Stimulated activated CD8-positive, alpha-beta memory T cell treated with anti-CD3 and anti-CD28 coated beads, Interleukin-15, amount 100 ng/mL, for 24 hours (primary cell): ENCODE measurements at regions not wholly inside any gene's neighbourhood (a gene's known extent, or its start where the extent isn't known, plus 50 kb on each side); places are given as distances from the start of the nearest gene placed in this dataset.
"Not testable (repeated sequence)": the region's sequence is repeated elsewhere in the genome, so short reads cannot be mapped to it uniquely, and the experiment has no call there.

Experiments used
- DNase-seq: peaks from one replicate; pipeline ENCODE4 v3.0.0-alpha.2; 2020; ENCODE audit warnings: low read depth

DNA sequence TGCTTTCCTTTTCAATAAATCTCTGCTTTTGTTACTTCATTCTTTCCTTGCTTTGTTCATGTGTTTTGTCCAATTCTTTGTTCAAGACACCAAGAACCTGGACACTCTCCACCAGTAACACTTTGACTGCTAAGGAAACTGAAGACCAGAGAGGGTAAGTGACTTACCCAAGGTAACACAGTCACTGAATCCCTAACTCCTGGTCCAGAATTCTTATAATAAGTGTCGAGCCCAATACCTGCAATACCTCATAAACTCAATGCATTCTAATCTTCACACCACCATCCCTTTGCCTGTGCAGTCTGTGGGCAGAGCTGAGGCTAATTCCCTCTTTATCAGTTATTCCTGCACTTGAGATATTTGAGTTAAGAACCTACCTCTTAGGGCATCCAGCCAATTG is 237.8 kb downstream of the UACA start:
- no peak for DNase-seq

DNA sequence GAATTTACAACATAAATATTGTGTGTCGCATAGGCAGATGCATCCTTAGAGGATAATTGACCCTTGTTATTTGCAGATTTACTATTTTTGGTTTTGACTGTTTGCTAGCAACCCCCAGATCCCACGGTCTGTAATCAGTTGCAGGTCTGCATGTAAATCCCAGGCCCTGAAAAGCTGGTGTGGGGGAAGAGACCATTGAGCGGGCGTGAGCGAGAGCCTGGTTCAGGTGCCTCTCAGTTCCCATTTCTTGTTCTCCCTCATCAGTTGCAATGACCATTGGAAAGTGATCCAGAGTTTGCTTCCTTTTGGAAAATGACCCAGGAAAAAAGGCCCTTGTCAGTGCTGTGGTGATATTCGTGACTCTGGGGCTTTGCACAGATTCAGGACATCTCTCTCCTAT is 238.9 kb downstream of the UACA start:
- no peak for DNase-seq

DNA sequence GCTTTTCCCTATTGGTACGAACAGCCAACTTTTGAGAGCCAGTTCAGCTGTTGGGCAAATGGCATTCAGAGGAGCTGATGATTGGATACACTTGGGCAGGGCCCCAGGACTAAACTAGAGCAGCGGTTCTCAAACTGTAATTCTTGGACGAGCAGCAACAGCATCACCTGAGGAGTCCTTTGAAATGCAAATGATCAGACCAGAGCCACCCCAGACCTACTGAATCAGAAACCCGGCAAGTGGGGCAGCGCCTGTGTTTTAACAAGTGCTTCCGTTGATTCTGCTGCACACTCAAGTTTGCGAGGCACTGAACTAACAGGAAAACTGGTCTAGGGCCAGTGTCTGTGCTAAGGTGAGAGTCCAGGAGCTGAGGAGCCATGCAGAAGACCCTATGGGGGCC is 239.7 kb downstream of the UACA start:
- DNase-seq: no peak

DNA sequence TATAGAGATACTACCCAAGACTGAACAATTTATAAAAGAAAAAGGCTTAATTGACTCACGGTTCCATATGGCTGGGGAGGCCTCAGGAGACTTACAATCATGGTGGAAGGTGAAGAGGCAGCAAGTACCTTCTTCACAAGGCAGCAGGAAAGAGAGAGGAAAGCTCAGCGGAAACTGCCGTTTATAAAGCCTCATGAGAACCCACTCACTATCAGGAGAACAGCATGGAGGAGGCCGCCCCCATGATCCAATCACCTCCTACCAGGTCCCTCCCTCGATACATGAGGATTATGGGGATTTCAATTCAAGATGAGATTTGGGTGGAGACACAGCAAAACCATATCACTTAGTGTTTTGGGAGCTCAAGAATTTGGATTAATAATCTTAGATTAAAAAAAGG is 240.2 kb downstream of the UACA start:
- DNase-seq: no peak

DNA sequence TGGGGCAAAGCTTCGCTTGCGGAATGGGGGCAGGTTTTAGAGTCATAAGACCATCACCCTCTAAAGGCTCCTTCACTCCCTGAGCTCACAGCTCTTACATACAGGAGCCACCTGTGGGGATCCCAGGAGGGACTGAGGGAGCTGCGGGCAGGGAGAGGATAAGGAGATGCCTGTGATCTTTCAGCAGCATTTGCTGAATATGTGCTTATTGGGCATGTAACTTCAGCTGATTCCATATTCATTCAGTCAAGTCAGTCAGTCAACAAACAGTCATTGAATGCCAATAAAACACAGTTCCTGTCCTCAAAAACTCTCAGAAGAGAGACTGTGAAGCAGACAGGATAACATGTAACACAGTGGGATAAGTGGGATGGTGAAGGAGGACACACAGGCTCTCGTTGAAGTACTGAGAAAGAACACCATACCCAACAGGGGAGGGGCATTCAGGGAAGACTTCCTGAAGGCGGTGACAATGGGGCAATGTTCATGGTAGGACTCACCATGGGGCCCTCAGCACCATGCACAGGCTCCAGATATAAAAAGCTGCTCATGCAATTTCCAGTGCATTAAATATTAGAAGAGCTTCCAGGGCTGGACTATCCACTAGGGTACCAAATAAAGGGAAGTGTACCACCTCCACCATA is 240.9 kb downstream of the UACA start:
- no peak for DNase-seq

DNA sequence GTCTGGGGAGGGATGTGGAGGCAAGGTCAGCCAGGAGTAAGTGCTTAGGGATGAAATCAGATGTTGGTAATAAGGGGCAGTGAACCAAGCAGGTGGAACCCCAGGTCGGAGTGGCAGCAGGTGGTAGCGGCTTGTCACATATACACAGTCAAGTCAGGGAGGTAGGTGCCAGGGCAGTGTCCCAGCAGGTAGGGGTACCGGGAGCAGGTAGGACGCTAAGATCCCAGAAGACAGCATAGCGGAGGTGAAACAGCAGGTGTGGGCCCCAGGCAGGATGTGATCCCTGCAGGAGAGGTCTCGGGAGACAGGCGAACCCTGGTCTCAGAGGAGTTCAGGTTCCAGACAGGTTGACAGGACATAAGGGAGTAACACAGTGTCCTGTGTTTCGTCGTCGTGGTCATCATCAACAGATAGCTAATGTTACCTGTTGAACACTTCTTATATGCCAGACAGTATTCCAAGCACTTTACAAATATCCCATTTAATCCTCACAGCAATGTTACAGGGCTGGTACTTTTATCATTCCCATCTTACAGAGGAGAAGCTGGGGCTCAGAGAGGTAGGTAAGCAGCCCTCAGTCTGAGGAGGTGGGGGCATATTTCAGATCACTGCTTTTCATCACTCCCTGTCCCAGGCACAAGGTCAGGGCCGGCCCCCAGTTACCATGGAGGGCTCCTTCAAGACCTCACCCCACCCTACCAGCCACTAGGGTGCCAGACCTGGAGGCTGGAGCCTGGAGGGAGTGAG is 241.6 kb downstream of the UACA start:
- no peak for DNase-seq

DNA sequence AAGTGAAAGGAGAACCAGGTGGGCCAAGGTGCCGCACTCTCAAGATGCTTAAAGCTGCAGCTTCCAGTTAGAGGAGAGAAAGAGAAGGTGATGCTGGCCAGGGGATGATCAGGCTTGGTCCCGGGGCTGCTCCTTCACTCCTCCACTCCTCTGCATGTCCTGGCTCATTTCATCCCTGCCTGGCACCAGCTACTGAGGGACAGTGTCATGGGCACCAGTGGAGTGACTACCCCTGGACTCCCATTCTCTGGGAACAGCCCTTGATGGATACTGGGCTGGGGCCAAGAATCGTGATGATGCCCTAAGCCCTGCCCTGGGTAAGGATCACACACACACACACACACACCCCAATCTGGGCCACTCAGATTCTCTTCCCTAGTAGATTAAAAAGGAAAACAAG is 243.7 kb downstream of the UACA start:
- no peak for DNase-seq

DNA sequence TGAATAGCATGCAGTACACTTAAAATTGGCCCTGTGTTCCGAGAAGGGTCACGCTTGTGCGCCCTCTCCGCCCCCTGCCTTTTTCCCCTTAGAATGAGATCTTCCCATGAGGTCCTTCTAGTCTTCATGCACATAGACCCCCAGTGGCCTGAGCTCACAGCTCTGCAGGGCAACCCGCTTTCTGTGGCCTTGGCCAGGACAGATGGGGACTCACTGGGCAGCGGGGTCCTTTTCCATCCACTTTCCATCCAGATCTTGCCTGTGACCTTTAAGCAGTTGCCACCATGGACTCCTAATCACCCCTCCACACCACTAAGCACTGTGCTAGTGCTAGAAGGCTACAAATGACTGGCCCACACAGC is 244.4 kb downstream of the UACA start:
- no peak for DNase-seq

DNA sequence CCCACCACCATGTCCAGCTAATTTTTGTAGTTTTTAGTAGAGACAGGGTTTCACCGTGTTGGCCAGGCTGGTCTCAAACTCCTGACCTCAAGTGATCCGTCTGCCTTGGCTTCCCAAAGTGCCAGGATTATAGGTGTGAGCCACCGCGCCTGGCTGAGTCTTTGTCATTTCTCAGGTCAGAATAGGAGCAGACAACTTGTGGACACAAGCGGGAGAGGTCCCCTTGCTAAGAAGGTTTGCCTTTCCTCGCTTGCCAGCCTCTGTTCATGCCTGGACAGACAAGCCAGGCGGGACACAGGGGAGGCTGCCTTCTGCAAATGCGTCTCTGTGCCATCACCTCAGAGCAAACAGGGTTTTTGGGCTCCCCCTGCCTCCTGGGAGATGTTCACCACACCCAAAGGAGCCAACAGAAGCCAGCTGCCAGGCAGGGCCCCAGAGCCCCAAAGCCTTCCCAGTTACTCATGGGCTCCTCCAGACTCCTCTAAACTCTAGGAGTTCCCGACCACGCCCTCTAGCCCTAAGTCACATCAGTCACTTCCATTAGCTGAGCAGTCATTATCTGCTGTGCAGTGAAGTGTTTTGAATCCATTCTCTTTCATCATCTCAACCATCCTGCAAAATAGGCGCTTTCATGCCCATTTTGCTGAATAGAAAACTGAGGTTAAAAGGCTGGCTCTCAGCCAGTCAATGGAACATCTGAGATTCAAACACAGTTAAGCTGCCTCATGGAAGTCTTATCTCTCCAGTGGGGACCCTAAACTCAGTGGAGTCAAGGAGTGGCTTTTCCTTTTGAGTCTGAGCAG is 245.0 kb downstream of the UACA start:
- no peak for DNase-seq

DNA sequence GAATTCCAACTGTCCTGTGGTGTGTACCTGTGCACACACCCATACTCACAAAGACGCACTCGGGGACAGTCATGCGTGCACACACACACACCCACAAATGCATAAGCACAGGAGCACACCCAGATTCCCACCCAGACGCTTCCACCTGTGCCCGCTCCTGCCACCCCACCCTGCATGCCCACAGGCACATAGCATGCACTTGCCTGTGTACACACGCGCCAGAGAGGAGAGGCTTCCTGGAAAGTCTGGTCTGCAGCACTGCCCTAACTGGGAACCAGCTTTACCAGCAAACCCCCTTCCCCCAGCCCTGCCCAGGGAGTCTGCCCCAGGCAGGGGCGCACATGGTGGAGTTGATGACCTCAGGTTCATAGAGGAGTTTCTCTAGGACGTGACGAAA is 246.2 kb downstream of the UACA start:
- no peak for DNase-seq

DNA sequence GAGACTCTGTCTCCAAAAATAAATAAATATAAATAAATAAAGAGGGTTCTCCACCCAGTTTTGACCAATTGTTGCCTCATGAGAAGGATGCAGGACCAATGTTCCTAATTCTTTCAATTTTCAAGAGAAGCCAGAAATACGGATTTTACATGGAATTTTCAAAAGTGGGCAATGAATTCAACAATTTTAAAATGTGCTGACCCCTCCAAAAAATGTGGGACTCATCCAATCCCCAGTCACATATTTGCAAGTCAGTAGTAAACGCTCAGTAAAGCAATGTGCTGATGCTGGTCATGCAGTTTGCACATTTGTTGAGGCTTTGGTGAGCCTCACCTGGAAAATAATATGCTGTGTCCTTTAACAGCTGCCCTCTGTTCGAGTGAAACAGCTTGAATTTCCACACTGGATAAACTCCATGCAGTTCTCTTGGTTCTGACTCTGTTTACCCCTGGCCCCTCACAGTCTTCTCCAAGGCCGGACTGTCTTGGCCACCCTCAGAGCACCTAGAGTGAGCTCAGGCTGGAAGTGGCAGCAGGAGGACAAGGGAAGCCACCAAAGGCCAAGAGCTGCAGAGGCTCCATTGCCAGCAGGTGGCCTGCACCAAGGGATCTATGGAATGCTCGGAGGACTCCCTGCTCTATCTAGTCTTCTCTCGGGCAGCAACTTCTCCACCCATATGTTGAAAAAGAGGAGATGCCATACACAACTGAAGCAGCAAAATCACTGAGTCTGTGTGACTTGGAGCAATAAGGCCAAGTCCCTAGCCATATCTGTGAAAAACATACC is 246.8 kb downstream of the UACA start:
- no peak for DNase-seq

DNA sequence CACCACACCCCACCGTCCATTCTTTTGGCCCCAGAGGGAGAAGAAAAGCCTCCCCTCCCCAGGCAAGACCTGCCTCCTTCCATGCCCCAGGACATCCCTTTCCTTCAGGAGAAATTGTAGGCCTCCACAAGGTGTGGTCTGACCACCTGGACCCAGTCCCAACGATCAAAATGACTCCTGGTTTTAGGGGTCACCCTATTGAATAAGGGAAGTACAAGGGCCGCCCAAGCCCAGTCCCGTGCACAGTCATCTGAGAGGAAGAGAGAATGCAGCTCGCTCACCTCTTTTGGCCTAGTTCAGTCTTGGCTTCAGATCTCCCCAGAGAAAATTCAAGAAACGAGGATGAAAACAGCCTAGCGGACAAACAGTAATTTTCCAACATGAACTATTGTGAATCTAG is 249.1 kb downstream of the UACA start:
- DNase-seq: no peak

DNA sequence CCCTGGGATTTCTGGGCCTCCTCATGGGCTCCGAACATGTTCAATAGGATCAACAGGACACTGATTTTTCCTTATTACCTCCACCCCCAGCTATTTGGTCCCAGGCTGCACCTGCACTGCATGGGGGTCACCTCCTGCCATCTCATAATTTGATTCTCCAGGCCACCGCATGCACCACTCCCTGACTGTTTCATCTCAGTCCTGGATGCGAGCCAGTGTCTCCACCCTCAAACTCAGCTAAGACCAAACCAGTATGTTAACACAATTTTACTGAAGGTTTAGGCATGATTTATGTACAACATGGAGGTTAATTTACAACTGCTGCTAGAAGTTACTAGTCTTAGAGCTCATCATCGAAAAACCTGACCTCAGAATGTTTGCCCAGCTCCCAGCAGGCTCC is 249.5 kb downstream of the UACA start:
- DNase-seq: no peak

DNA sequence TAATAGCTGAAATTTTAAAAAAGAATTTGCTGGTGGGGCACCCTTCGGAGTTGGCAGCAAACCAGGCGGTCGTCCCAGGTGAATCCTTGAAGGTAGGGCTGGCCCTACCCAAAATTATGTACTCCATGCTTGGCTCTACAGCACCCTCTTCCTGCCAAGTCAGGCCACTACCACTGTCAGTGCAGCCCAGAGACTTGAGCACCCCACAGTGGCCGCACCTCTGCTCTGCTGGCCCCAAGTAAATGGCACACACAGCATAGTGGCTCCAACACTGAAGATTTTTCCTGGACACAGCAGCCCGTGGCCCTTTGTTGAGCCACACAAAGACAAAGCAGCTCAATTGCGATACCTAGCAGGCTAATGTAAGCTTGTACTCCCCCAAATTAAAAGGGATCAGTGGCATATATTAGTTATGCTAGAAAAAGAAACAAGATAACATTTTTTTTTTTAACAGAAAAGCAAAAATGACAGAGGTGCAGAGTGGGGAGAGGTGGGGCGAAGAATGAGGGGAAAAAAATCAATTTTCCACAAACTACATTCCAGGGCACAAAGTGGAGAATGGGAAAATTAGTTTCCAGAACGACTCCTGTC is 250.5 kb downstream of the UACA start:
- DNase-seq: no peak

DNA sequence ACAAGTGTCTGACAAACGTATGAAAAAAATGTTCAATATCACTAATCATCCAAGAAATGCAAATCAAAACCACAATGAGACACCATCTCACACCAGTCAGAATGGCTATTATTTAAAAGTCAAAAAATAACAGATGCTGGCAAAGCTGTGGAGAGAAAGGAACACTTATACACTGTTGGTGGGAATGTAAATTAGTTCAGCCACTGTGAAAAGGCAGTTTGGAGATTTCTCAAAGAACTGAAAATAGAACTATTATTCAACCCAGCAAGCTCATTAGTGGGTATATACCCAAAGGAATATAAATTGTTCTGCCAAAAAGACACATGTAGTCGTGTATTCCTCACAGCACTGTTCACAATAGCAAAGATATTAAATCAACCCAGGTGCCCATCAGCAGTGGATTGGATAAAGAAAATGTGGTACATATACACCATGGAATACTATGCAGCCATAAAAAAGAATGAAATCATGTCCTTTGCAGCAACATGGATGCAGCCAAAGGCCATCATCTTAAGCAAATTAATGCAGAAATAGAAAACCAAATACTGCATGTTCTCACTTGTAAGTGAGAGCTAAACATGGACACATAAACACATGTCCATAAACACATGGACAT is 251.3 kb downstream of the UACA start:
- DNase-seq: not testable (repeated sequence)

DNA sequence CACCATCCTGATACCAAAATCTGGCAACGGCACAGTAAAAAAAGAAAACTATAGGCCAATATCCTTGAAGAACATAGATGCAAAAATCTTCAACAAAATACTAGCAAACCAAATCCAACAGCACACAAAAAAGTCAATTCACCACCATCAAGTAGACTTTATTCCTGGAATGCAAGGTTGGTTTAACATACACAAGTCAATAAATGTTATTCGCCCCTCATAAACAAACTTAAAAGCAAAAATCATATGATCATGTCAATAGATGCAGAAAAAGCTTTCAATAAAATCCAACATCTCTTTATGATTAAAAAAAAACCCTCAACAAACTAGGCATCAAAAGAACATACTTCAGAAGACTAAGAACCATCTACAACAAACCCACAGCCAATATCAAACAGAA is 252.9 kb downstream of the UACA start:
- DNase-seq: no peak

DNA sequence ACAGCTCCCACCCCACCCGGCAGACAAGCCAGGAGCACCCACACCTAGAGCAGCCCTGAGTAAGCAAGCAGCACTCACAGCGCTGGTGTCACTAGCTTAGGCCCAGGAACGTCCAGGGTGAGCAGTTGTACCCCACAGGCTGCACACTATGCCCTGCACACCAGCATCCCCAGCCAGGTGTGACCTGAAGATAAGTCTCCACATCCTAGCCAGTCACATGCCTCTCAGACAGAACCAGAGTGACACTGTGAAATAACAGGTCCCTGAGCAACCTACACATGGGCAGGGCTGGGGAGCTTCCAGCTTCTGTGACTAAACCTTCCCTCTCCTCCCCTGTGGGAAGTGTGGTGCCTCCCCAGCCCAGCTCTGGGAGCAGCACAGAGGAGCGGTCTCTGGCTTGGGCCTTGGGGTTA is 253.6 kb downstream of the UACA start:
- no peak for DNase-seq

DNA sequence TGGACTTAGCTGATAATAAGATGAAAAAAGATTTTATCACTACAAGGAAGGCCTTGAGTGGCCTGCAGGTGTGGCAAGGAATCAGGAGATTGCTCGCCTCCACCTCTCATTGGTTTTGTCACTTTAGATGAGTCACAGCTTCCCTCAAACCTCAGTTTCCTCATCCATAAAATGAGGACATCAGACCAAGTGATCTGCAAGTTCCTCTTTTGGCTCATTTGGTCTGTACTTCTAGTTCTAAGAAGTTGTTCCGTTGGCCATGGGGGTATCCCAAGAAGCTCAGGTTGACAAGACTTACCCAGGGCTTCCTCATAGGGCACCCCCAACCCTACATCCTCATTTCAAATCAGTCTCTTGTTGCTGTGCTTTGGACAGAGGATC is 254.1 kb downstream of the UACA start:
- DNase-seq: no peak

DNA sequence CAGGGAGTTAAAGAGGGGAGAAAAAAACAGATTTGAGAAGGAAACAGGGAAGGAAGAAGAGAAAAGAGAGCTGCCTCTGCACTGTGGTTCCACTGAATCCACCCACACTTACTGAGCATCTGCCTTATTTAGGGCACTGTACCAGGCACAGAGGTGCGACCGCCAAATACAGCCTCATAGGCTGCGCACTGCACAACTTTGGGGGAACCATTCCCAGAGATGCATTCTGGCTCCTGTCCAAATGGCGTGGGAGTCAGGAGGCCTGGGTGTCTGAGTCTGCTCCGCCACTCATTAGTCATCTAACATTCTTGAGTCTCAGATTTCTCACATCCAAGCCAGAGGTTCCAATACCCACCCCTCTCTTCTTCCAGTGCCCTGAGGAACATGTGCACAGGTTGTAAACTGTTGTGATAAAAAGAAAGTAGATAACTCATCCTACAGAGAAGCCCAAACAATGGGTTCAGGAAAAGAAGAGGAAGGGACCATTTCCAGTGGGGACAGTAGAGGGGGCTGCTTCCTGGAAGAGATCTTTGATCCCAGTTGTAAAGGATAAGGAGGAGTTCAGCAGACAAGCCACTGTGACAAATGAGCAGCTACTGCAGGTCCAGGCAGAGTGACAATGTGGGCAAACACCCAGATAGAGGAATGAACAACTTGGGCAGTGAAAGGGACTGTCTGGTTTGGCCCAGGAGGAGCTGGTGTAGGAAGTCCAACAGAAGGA is 254.6 kb downstream of the UACA start:
- no peak for DNase-seq

DNA sequence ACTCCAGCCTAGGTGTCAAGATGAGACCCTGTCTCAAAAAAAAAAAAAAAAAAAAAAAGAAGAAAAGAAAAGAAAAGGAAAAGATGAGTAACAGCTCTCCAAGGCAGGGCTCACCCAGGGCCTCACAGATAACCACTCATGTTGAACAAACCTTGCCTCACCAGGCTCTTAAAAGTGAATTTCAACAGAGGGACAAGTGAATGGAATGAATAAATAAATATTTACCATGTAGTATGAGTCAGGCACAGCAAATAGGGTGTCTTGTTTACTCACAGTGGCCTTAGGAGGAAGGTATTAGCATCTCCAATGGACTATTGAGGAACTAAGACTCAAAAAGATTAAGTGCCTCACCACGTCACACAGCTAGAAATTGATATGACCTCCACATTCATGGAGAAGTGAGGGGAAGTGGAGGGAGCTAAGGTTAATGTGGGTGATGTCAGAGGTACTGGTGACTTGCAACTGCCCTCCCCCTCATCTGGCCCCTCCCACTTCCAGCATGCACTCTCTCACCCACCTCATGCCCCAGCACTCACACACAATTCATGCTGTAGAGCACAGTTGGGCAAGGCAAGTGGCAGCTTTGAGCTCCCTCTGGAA is 255.5 kb downstream of the UACA start:
- no peak for DNase-seq
